ENCODE measurements at regions not wholly inside any gene's neighbourhood (a gene's known extent, or its start where the extent isn't known, plus 50 kb on each side); places are given as distances from the start of the nearest gene placed in this dataset.

DNA sequence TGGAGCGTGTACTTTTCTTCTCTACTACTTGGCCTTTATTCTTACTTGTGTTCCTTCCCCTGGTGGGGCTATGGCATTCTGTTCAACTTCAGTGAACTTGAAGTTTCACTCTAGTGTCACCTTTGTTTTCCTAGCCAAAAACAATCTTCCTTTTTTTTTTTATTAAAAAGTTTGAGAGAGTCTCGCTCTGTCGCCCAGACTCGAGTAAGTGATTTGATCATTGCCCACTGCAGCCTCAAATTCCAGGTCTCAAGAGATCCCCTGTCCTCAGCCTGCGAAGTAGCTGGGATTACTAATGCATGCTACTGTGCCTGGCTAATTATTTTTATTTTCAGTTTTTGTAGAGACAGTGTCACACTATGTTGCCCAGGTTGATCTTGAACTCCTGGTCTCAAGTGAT, 124.8 kb downstream of the SST start:
- H3K4me3 ChIP-seq (ENCODE audit: low read depth, low read length), result no peak overlapping the region
- TF ChIP-seq, protein P1, sequence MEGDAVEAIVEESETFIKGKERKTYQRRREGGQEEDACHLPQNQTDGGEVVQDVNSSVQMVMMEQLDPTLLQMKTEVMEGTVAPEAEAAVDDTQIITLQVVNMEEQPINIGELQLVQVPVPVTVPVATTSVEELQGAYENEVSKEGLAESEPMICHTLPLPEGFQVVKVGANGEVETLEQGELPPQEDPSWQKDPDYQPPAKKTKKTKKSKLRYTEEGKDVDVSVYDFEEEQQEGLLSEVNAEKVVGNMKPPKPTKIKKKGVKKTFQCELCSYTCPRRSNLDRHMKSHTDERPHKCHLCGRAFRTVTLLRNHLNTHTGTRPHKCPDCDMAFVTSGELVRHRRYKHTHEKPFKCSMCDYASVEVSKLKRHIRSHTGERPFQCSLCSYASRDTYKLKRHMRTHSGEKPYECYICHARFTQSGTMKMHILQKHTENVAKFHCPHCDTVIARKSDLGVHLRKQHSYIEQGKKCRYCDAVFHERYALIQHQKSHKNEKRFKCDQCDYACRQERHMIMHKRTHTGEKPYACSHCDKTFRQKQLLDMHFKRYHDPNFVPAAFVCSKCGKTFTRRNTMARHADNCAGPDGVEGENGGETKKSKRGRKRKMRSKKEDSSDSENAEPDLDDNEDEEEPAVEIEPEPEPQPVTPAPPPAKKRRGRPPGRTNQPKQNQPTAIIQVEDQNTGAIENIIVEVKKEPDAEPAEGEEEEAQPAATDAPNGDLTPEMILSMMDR (IDR thresholded peaks at IDR 0.05; ENCODE audit: insufficient read depth, low read depth, low read length, missing control alignments), result no peak
- no peak for DNase-seq (ENCODE audit: low read depth)

DNA sequence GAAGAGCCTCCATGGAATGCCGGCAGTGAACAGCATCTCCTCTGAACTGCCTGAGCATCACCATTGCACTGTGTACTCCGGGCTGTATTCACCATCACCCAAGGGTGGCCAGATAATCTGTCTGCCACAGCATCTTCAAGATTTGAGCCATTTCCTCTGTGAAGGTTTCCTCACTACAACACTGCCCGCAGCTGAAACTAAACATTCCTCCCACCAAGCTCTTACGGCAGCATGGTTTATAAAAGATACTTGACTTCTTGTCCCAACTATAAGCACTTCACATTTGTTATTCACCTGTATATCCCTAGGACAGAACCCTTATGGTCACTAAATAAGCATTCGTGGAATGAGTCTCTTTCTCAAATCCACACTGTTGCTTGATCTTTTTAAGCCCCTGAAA, 125.9 kb downstream of the SST start:
- no peak for DNase-seq (ENCODE audit: low read depth)
- H3K4me3 ChIP-seq (ENCODE audit: low read depth, low read length), result no peak overlapping the region
- TF ChIP-seq, protein P1 (IDR thresholded peaks at IDR 0.05; ENCODE audit: insufficient read depth, low read depth, low read length, missing control alignments), result no peak

DNA sequence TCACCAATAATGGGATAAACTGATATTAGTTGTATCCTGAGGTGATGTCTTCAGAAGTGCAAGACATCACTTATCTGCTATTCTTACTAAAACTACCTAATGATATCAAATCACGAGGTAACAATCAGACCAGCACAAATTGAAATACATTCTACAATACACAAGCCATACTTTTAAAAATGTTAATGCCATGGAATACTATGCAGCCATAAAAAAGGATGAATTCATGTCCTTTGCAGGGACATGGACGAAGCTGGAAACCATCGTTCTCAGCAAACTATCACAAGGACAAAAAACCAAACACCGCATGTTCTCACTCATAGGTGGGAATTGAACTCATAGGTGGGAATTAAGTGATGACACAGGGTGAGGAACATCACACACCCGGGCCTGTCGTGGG, 129.3 kb downstream of the SST start:
- TF ChIP-seq, protein P1 (IDR thresholded peaks at IDR 0.05; ENCODE audit: insufficient read depth, low read depth, low read length, missing control alignments), result no peak
- DNase-seq (ENCODE audit: low read depth), result no peak
- H3K4me3 ChIP-seq (ENCODE audit: low read depth, low read length), result no peak overlapping the region

DNA sequence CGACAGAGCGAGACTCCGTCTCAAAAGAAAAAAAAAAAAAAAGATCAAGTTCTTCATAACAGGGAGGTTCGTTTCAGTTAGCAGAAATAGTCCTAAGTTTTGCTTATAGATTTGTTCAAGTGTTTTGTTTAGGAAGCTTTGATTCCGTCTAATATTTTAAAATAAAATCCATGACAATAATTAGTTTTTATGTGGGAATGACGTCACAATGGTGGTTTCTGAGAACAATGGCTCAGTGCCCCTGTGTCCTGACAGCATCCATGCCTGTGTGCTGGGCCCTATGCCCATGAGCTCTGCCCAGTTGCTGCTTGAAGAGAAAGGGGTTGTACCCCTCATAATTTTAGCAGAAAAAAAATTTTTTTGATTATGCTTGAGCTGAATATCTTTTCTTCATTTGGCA, 134.0 kb downstream of the SST start:
- no peak overlapping the region for H3K4me3 ChIP-seq (ENCODE audit: low read depth, low read length)
- no peak for DNase-seq (ENCODE audit: low read depth)
- TF ChIP-seq, protein P1 (IDR thresholded peaks at IDR 0.05; ENCODE audit: insufficient read depth, low read depth, low read length, missing control alignments), result no peak

DNA sequence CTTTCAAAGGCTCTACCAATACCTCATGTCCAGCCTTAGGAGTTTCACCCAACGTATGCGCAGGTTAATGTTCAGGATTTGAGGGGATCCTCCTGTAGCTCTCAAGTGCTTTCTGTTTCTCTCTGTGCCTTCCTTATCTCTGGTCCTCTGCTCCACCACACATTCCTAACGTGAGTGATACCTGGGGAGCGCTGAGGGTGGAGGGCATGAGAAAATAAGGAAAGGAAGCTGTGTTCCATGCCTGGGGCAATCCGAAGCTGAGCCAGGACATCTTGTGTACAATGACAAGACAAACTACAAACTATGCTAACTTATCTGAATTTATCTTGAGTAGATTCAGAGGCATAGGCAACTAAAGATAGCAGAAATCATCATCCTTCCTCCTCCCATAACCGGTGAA, 136.4 kb downstream of the SST start:
- no peak overlapping the region for H3K4me3 ChIP-seq (ENCODE audit: low read depth, low read length)
- TF ChIP-seq, protein P1 (IDR thresholded peaks at IDR 0.05; ENCODE audit: insufficient read depth, low read depth, low read length, missing control alignments), result no peak
- no peak for DNase-seq (ENCODE audit: low read depth)

DNA sequence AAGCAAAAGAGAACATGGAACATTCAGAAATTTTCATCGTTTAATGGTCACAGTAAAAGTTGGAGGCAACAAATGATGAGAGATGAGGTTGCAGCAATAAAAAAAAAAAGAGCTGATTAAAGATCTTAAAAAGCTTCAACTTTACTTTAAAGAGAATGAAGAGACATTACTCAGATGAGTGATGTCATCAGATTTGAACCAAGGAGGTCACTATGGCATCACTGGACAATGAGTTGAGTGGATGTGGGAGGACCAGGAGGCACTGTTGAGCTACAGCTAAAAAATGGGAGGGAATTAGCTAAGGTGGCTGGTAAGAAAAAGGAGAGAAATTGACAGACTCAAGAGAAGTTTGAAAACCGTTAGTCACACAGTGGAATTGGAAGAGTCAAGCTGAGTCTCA, 138.4 kb downstream of the SST start:
- no peak for DNase-seq (ENCODE audit: low read depth)
- no peak overlapping the region for H3K4me3 ChIP-seq (ENCODE audit: low read depth, low read length)
- TF ChIP-seq, protein P1 (IDR thresholded peaks at IDR 0.05; ENCODE audit: insufficient read depth, low read depth, low read length, missing control alignments), result no peak

DNA sequence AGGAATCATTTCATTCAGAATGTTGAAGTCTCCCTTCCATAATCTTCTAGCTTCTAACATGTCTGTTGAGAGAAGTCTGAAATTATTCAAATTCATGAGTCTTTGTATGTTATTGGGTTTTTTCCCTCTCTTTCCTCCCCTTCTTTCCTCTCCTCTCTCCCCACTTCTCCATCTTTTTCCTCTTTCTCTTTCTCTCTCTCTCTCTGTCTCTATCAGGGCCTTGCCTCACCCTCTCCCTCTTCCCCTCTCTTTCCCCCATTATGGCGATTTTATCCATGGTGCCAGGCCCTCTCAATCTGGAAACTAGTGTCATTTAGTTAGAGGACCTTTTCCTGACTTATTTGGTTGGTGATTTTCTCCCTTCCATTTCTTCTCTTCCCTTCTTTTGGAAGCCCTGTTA, 147.3 kb downstream of the SST start:
- DNase-seq (ENCODE audit: low read depth), result no peak
- TF ChIP-seq, protein P1 (IDR thresholded peaks at IDR 0.05; ENCODE audit: insufficient read depth, low read depth, low read length, missing control alignments), result no peak
- no peak overlapping the region for H3K4me3 ChIP-seq (ENCODE audit: low read depth, low read length)

Data from GM12865 (cell line).